WTC11 (cell line): ENCODE measurements at regions not wholly inside any gene's neighbourhood (a gene's known extent, or its start where the extent isn't known, plus 50 kb on each side); places are given as distances from the start of the nearest gene placed in this dataset.

ENCODE experiments used
- ATAC-seq: fragments of 200-7000 bp; cut with Tn5 transposase; 2 replicates; pipeline ENCODE4 v1.10.0; 2021; ENCODE audit warnings: mild to moderate bottlenecking, moderate library complexity
- CTCF ChIA-PET: fragments of 300-600 bp; sonication (Branson Sonifier 250); formaldehyde crosslinking; loops from one replicate; lab custom pipeline; 2021; ENCODE audit warnings: antibody characterized with exemption; lab: Charles Lee
- POLR2A ChIA-PET: fragments of 350-600 bp; sonication (Branson Sonifier 250); formaldehyde crosslinking; loops from one replicate; lab custom pipeline; 2021; ENCODE audit warnings: antibody characterized with exemption; lab: Charles Lee
- DNase-seq: peaks from one replicate; pipeline ENCODE4 v3.0.0; 2021; ENCODE audit warnings: low spot score
- H3K27ac Mint-ChIP-seq: 2 replicates; pipeline ENCODE4 v1.8.0; 2021; ENCODE audit warnings: mixed read lengths
- H3K27me3 Mint-ChIP-seq: 2 replicates; pipeline ENCODE4 v1.8.0; 2021; ENCODE audit warnings: low read depth, mild to moderate bottlenecking, moderate library complexity, mixed read lengths
- H3K36me3 Mint-ChIP-seq: 2 replicates; pipeline ENCODE4 v1.8.0; 2021; ENCODE audit warnings: mixed read lengths
- H3K4me1 Mint-ChIP-seq: 2 replicates; pipeline ENCODE4 v1.8.0; 2022; ENCODE audit warnings: mixed read lengths
- H3K4me3 Mint-ChIP-seq: 2 replicates; pipeline ENCODE4 v1.8.0; 2021; ENCODE audit warnings: mild to moderate bottlenecking, moderate library complexity, mixed read lengths
- H3K9me3 Mint-ChIP-seq: 2 replicates; pipeline ENCODE4 v1.8.0; 2021; ENCODE audit warnings: mixed read lengths
- ATF1 ChIP-seq: sonication (generic); formaldehyde crosslinking; IDR thresholded peaks from 2 replicates; pipeline ENCODE4 v1.8.1; 2023; ENCODE audit warnings: mild to moderate bottlenecking, moderate library complexity, missing genetic modification reagents
- CBFB ChIP-seq: sonication (generic); formaldehyde crosslinking; IDR thresholded peaks from 2 replicates; pipeline ENCODE4 v1.8.1; 2022; ENCODE audit warnings: mild to moderate bottlenecking, low read depth, missing genetic modification reagents
- EMX1 ChIP-seq: fragments of 250-450 bp; sonication (Bioruptor Pico); IDR thresholded peaks from 2 replicates; pipeline ENCODE4 v1.8.0; 2021; ENCODE audit warnings: mild to moderate bottlenecking
- ETV6 ChIP-seq: sonication (generic); formaldehyde crosslinking; IDR thresholded peaks from 2 replicates; pipeline ENCODE4 v1.8.1; 2022; ENCODE audit warnings: mild to moderate bottlenecking, missing genetic modification reagents
- FOXP1 ChIP-seq: sonication (generic); formaldehyde crosslinking; IDR thresholded peaks from 2 replicates; pipeline ENCODE4 v1.8.0; 2022; ENCODE audit warnings: missing genetic modification reagents, mild to moderate bottlenecking, moderate library complexity, borderline replicate concordance
- FOXP4 ChIP-seq: sonication (generic); formaldehyde crosslinking; IDR thresholded peaks from 2 replicates; pipeline ENCODE4 v1.8.0; 2022; ENCODE audit warnings: mild to moderate bottlenecking, missing genetic modification reagents
- IRF2 ChIP-seq: sonication (generic); formaldehyde crosslinking; IDR thresholded peaks from 2 replicates; pipeline ENCODE4 v1.8.0; 2022; ENCODE audit warnings: low read depth, missing genetic modification reagents, borderline replicate concordance
- MXD4 ChIP-seq: fragments of 250-450 bp; sonication (Bioruptor Pico); IDR thresholded peaks from 2 replicates; pipeline ENCODE4 v1.8.0; 2021; ENCODE audit warnings: mild to moderate bottlenecking, moderate library complexity, borderline replicate concordance
- PREB ChIP-seq: sonication (generic); formaldehyde crosslinking; IDR thresholded peaks from 2 replicates; pipeline ENCODE4 v1.8.1; 2022; ENCODE audit warnings: mild to moderate bottlenecking, missing genetic modification reagents, moderate library complexity, borderline replicate concordance
- RELA ChIP-seq: sonication (generic); formaldehyde crosslinking; IDR thresholded peaks from 2 replicates; pipeline ENCODE4 v1.8.1; 2022; ENCODE audit warnings: missing genetic modification reagents, mild to moderate bottlenecking, borderline replicate concordance
- SMAD4 ChIP-seq: sonication (generic); formaldehyde crosslinking; IDR thresholded peaks from 2 replicates; pipeline ENCODE4 v1.8.0; 2022; ENCODE audit warnings: mild to moderate bottlenecking, missing genetic modification reagents
- ZNF281 ChIP-seq: sonication (generic); formaldehyde crosslinking; IDR thresholded peaks from 2 replicates; pipeline ENCODE4 v1.8.0; 2023; ENCODE audit warnings: mild to moderate bottlenecking, missing genetic modification reagents
- TF ChIP-seq, protein P1 (sequence below): fragments of 250-450 bp; sonication (Bioruptor Pico); conservative IDR thresholded peaks from 2 replicates; pipeline ENCODE4 v1.9.0; 2021; ENCODE audit warnings: mild to moderate bottlenecking
- TF ChIP-seq, protein P2 (sequence below): sonication (generic); formaldehyde crosslinking; IDR thresholded peaks from 2 replicates; pipeline ENCODE4 v1.8.0; 2023; ENCODE audit warnings: missing genetic modification reagents
- TF ChIP-seq, protein P3 (sequence below): sonication (generic); formaldehyde crosslinking; IDR thresholded peaks from 2 replicates; pipeline ENCODE4 v1.8.0; 2022; ENCODE audit warnings: mild to moderate bottlenecking, missing genetic modification reagents
- TF ChIP-seq, protein P4 (sequence below): sonication (generic); formaldehyde crosslinking; IDR thresholded peaks from 2 replicates; pipeline ENCODE4 v1.8.0; 2022; ENCODE audit warnings: missing genetic modification reagents
- TF ChIP-seq, protein P5 (sequence below): sonication (generic); formaldehyde crosslinking; IDR thresholded peaks from 2 replicates; pipeline ENCODE4 v1.8.1; 2023; ENCODE audit warnings: mild to moderate bottlenecking, missing genetic modification reagents
- TF ChIP-seq, protein P6 (sequence below): fragments of 250-450 bp; sonication (Bioruptor Pico); IDR thresholded peaks from 2 replicates; pipeline ENCODE4 v1.9.0; 2021; ENCODE audit warnings: mild to moderate bottlenecking

- ATAC-seq (no peak), DNase-seq (no peak)
- Mint-ChIP-seq H3K4me3 (no peak overlapping the region), H3K36me3 (no peaks in the 10 kb centered on the region), H3K27ac (no peak overlapping the region), H3K9me3 (no peaks in the 10 kb centered on the region), H3K4me1 (peaks cover 45% of the 10 kb centered on the region), H3K27me3 (peaks cover 39% of the 10 kb centered on the region)
- ChIA-PET CTCF (interaction anchor here (1.0 kb wide), 1 partner anchor 278 kb away, joined by 3 read pairs; no protein-coding TSS in a partner anchor), POLR2A (interaction anchor here (0.6 to 0.7 kb wide), 2 partner anchors 288 to 1892 kb away, joined by 3 to 4 read pairs; no protein-coding TSS in a partner anchor)
- TF ChIP-seq ETV6 (CRISPR knock-in tag), result no peak
- TF ChIP-seq, protein P1, sequence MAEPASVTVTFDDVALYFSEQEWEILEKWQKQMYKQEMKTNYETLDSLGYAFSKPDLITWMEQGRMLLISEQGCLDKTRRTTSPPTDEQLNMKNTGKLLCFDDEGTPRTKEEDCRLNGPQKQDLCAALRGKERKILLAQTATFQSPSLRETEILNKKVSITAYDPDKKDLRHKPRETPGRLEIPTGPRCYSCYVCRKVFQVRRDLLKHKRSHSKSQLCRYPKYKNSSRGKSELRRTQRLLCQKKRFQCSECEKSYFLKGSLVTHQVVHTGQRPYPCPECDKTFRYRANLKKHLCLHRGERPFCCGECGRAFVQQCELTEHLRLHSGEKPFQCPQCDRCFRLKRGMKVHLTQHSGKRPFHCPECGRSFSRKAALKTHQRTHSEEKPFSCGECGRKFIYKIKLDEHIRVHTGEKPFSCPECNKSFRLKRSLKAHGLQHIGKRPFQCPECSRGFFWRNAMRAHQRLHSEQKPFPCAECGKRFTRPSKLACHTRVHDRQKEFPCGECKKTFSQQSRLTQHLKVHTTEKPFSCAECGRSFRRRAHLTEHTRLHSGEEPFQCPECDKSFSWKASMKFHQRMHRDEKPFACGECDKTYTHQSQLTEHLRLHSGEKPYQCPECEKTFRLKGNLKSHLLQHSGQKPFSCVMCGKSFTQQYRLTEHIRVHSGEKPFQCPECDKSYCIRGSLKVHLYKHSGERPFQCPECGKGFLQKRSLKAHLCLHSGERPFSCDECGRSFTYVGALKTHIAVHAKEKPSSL (CRISPR knock-in tag), result no peak
- no peak for TF ChIP-seq SMAD4 (CRISPR knock-in tag)
- TF ChIP-seq MXD4 (CRISPR knock-in tag), result no peak
- TF ChIP-seq, protein P2, sequence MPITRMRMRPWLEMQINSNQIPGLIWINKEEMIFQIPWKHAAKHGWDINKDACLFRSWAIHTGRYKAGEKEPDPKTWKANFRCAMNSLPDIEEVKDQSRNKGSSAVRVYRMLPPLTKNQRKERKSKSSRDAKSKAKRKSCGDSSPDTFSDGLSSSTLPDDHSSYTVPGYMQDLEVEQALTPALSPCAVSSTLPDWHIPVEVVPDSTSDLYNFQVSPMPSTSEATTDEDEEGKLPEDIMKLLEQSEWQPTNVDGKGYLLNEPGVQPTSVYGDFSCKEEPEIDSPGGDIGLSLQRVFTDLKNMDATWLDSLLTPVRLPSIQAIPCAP (CRISPR knock-in tag), result no peak
- TF ChIP-seq CBFB, result no peak
- no peak for TF ChIP-seq FOXP1 (CRISPR knock-in tag)
- no peak for TF ChIP-seq PREB (CRISPR knock-in tag)
- TF ChIP-seq, protein P3, sequence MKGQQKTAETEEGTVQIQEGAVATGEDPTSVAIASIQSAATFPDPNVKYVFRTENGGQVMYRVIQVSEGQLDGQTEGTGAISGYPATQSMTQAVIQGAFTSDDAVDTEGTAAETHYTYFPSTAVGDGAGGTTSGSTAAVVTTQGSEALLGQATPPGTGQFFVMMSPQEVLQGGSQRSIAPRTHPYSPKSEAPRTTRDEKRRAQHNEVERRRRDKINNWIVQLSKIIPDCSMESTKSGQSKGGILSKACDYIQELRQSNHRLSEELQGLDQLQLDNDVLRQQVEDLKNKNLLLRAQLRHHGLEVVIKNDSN, result no peak
- TF ChIP-seq RELA, result no peak
- TF ChIP-seq, protein P4, sequence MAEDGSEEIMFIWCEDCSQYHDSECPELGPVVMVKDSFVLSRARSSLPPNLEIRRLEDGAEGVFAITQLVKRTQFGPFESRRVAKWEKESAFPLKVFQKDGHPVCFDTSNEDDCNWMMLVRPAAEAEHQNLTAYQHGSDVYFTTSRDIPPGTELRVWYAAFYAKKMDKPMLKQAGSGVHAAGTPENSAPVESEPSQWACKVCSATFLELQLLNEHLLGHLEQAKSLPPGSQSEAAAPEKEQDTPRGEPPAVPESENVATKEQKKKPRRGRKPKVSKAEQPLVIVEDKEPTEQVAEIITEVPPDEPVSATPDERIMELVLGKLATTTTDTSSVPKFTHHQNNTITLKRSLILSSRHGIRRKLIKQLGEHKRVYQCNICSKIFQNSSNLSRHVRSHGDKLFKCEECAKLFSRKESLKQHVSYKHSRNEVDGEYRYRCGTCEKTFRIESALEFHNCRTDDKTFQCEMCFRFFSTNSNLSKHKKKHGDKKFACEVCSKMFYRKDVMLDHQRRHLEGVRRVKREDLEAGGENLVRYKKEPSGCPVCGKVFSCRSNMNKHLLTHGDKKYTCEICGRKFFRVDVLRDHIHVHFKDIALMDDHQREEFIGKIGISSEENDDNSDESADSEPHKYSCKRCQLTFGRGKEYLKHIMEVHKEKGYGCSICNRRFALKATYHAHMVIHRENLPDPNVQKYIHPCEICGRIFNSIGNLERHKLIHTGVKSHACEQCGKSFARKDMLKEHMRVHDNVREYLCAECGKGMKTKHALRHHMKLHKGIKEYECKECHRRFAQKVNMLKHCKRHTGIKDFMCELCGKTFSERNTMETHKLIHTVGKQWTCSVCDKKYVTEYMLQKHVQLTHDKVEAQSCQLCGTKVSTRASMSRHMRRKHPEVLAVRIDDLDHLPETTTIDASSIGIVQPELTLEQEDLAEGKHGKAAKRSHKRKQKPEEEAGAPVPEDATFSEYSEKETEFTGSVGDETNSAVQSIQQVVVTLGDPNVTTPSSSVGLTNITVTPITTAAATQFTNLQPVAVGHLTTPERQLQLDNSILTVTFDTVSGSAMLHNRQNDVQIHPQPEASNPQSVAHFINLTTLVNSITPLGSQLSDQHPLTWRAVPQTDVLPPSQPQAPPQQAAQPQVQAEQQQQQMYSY (CRISPR knock-in tag), result no peak
- TF ChIP-seq, protein P5, sequence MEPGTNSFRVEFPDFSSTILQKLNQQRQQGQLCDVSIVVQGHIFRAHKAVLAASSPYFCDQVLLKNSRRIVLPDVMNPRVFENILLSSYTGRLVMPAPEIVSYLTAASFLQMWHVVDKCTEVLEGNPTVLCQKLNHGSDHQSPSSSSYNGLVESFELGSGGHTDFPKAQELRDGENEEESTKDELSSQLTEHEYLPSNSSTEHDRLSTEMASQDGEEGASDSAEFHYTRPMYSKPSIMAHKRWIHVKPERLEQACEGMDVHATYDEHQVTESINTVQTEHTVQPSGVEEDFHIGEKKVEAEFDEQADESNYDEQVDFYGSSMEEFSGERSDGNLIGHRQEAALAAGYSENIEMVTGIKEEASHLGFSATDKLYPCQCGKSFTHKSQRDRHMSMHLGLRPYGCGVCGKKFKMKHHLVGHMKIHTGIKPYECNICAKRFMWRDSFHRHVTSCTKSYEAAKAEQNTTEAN (CRISPR knock-in tag), result no peak
- no peak for TF ChIP-seq IRF2 (CRISPR knock-in tag)
- no peak for TF ChIP-seq EMX1
- TF ChIP-seq ATF1, result no peak
- no peak for TF ChIP-seq ZNF281
- TF ChIP-seq FOXP4 (CRISPR knock-in tag), result no peak
- TF ChIP-seq, protein P6, sequence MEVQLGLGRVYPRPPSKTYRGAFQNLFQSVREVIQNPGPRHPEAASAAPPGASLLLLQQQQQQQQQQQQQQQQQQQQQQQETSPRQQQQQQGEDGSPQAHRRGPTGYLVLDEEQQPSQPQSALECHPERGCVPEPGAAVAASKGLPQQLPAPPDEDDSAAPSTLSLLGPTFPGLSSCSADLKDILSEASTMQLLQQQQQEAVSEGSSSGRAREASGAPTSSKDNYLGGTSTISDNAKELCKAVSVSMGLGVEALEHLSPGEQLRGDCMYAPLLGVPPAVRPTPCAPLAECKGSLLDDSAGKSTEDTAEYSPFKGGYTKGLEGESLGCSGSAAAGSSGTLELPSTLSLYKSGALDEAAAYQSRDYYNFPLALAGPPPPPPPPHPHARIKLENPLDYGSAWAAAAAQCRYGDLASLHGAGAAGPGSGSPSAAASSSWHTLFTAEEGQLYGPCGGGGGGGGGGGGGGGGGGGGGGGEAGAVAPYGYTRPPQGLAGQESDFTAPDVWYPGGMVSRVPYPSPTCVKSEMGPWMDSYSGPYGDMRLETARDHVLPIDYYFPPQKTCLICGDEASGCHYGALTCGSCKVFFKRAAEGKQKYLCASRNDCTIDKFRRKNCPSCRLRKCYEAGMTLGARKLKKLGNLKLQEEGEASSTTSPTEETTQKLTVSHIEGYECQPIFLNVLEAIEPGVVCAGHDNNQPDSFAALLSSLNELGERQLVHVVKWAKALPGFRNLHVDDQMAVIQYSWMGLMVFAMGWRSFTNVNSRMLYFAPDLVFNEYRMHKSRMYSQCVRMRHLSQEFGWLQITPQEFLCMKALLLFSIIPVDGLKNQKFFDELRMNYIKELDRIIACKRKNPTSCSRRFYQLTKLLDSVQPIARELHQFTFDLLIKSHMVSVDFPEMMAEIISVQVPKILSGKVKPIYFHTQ, result no peak
These were observed 87.8 kb upstream of the SNTG2 start for GRCh38 chr2:862731-863466.
